H9 (cell line): ENCODE measurements at regions not wholly inside any gene's neighbourhood (a gene's known extent, or its start where the extent isn't known, plus 50 kb on each side); places are given as distances from the start of the nearest gene placed in this dataset.

Experiments used
- DNase-seq: peaks from one replicate; pipeline ENCODE4 v3.0.0-alpha.2; 2017
- H2AFZ ChIP-seq: one replicate; pipeline ENCODE4 v1.6.1; 2013; ENCODE audit warnings: mild to moderate bottlenecking, low read length, control low read depth, moderate library complexity
- H2AK5ac ChIP-seq: 2 replicates; pipeline ENCODE4 v1.6.1; 2013; ENCODE audit warnings: low read length, control low read depth, mixed read lengths; ENCODE audit not compliant: insufficient read length
- H2BK120ac ChIP-seq: one replicate; pipeline ENCODE4 v1.6.1; 2013; ENCODE audit warnings: low read depth, mild to moderate bottlenecking, low read length, control low read depth, inconsistent platforms; ENCODE audit not compliant: poor library complexity, severe bottlenecking
- H2BK12ac ChIP-seq: 2 replicates; pipeline ENCODE4 v1.6.1; 2013; ENCODE audit warnings: low read length, control low read depth, mixed read lengths, low read depth; ENCODE audit not compliant: insufficient read length
- H2BK15ac ChIP-seq: 2 replicates; pipeline ENCODE4 v1.6.1; 2013; ENCODE audit warnings: low read depth, low read length, control low read depth
- H2BK20ac ChIP-seq: one replicate; pipeline ENCODE4 v1.6.1; 2013; ENCODE audit warnings: low read depth, mild to moderate bottlenecking, low read length, control low read depth, inconsistent platforms; ENCODE audit not compliant: poor library complexity, severe bottlenecking
- H2BK5ac ChIP-seq: 2 replicates; pipeline ENCODE4 v1.6.1; 2013; ENCODE audit warnings: low read length, control low read depth, mixed read lengths; ENCODE audit not compliant: insufficient read length
- H3K14ac ChIP-seq: 2 replicates; pipeline ENCODE4 v1.6.1; 2013; ENCODE audit warnings: low read length, control low read depth; ENCODE audit not compliant: insufficient read depth
- H3K18ac ChIP-seq: 2 replicates; pipeline ENCODE4 v1.6.1; 2013; ENCODE audit warnings: low read depth, mild to moderate bottlenecking, mixed read lengths, low read length, control low read depth; ENCODE audit not compliant: insufficient read length
- H3K23ac ChIP-seq: 2 replicates; pipeline ENCODE4 v1.6.1; 2013; ENCODE audit warnings: low read length, control low read depth, mixed read lengths, low read depth; ENCODE audit not compliant: insufficient read length
- H3K23me2 ChIP-seq: 2 replicates; pipeline ENCODE4 v1.6.1; 2013; ENCODE audit warnings: low read depth, mild to moderate bottlenecking, mixed read lengths, low read length, control low read depth; ENCODE audit not compliant: insufficient read length, poor library complexity, severe bottlenecking
- H3K27ac ChIP-seq: 2 replicates; pipeline ENCODE4 v1.5.1; 2013; ENCODE audit warnings: low read length, control low read depth, mixed read lengths, low read depth; ENCODE audit not compliant: insufficient read length
- H3K27me3 ChIP-seq: 2 replicates; pipeline ENCODE4 v1.6.1; 2013; ENCODE audit warnings: low read length, control low read depth, inconsistent platforms; ENCODE audit not compliant: insufficient read depth
- H3K4ac ChIP-seq: 2 replicates; pipeline ENCODE4 v1.6.1; 2013; ENCODE audit warnings: low read depth, mild to moderate bottlenecking, control low read depth, inconsistent platforms, low read length, moderate library complexity
- H3K4me1 ChIP-seq: 2 replicates; pipeline ENCODE4 v1.6.1; 2013; ENCODE audit warnings: low read length, control low read depth, inconsistent platforms; ENCODE audit not compliant: insufficient read depth
- H3K4me2 ChIP-seq: 2 replicates; pipeline ENCODE4 v1.6.1; 2013; ENCODE audit warnings: low read length, control low read depth, mixed read lengths; ENCODE audit not compliant: insufficient read length, insufficient read depth
- H3K56ac ChIP-seq: 2 replicates; pipeline ENCODE4 v1.6.1; 2013; ENCODE audit warnings: low read depth, mild to moderate bottlenecking, mixed read lengths, low read length, control low read depth; ENCODE audit not compliant: insufficient read length
- H3K79me1 ChIP-seq: 2 replicates; pipeline ENCODE4 v1.6.1; 2013; ENCODE audit warnings: low read depth, mild to moderate bottlenecking, moderate library complexity, low read length, control low read depth, inconsistent platforms; ENCODE audit not compliant: insufficient read depth, poor library complexity, severe bottlenecking
- H3K79me2 ChIP-seq: 2 replicates; pipeline ENCODE4 v1.6.1; 2013; ENCODE audit warnings: low read length, control low read depth, inconsistent platforms; ENCODE audit not compliant: insufficient read depth
- H3K9ac ChIP-seq: 2 replicates; pipeline ENCODE4 v1.6.1; 2013; ENCODE audit warnings: low read length, control low read depth, mixed read lengths; ENCODE audit not compliant: insufficient read length; ENCODE audit errors: extremely low read depth
- H3K9me3 ChIP-seq: one replicate; pipeline ENCODE4 v1.6.1; 2013; ENCODE audit warnings: low read depth, low read length, inconsistent platforms; ENCODE audit not compliant: control insufficient read depth
- H3T11ph ChIP-seq: one replicate; pipeline ENCODE4 v1.6.1; 2013; ENCODE audit warnings: mild to moderate bottlenecking, low read length, control low read depth, inconsistent platforms
- H4K20me1 ChIP-seq: one replicate; pipeline ENCODE4 v1.6.1; 2013; ENCODE audit not compliant: control insufficient read depth, insufficient read length, insufficient read depth
- H4K5ac ChIP-seq: 2 replicates; pipeline ENCODE4 v1.6.1; 2013; ENCODE audit warnings: low read depth, mild to moderate bottlenecking, mixed read lengths, low read length, control low read depth; ENCODE audit not compliant: insufficient read length
- H4K8ac ChIP-seq: replicated peaks from 2 replicates; pipeline ENCODE4 v1.6.1; 2013; ENCODE audit warnings: low read length, control low read depth, mixed read lengths, low read depth; ENCODE audit not compliant: insufficient read length
- H4K91ac ChIP-seq: 2 replicates; pipeline ENCODE4 v1.6.1; 2013; ENCODE audit warnings: low read depth, mild to moderate bottlenecking, moderate library complexity, mixed read lengths, low read length, control low read depth; ENCODE audit not compliant: insufficient read length
- H3K27ac Mint-ChIP-seq, 3 experiments: 2 replicates in 2 of 3; 3 replicates in 1 of 3; pipeline ENCODE4 v1.8.0; 2020 to 2021; ENCODE audit warnings: mixed read lengths in 3 of 3, mild to moderate bottlenecking in 1 of 3, moderate library complexity in 1 of 3
- H3K27me3 Mint-ChIP-seq: 2 replicates; pipeline ENCODE4 v1.8.0; 2021; ENCODE audit warnings: low read depth, mild to moderate bottlenecking, moderate library complexity, mixed read lengths
- H3K36me3 Mint-ChIP-seq, 3 experiments: 2 replicates in 2 of 3; 3 replicates in 1 of 3; pipeline ENCODE4 v1.8.0; 2020 to 2021; ENCODE audit warnings: low read depth in 3 of 3, mixed read lengths in 3 of 3; ENCODE audit not compliant: insufficient read depth in 1 of 3
- H3K4me1 Mint-ChIP-seq, 2 experiments: 2 replicates each; pipeline ENCODE4 v1.8.0; 2020; ENCODE audit warnings: mixed read lengths in 2 of 2
- H3K4me3 Mint-ChIP-seq, 2 experiments: 2 replicates in 1 of 2; 3 replicates in 1 of 2; pipeline ENCODE4 v1.8.0; 2020 to 2021; ENCODE audit warnings: mild to moderate bottlenecking in 2 of 2, mixed read lengths in 2 of 2, moderate library complexity in 1 of 2
- H3K9me3 Mint-ChIP-seq, 2 experiments: 2 replicates in 1 of 2; 3 replicates in 1 of 2; pipeline ENCODE4 v1.8.0; 2020; ENCODE audit warnings: mild to moderate bottlenecking in 2 of 2, mixed read lengths in 2 of 2, moderate library complexity in 1 of 2
- CTCF ChIP-seq: fragments of 200-600 bp; sonication (generic); conservative IDR thresholded peaks from 3 replicates; pipeline ENCODE4 v1.8.0; 2021; ENCODE audit warnings: antibody characterized with exemption, mild to moderate bottlenecking
- WGBS: extraction: QIAGEN DNeasy Blood & Tissue Kit; methylation state at CpG from one replicate; pipeline ENCODE4 v1.1.7; 2013; ENCODE audit warnings: missing lambda C conversion rate, low lambda C conversion rate, mixed read lengths; ENCODE audit not compliant: insufficient read length; ENCODE audit errors: extremely low coverage; 5-methylcytosine and 5-hydroxymethylcytosine counted together

GRCh38 chr1:228838717-228839500 lies 103.6 kb downstream of the RHOU start:
- H4K5ac ChIP-seq: no peak overlapping the region
- no peak overlapping the region for H3K4ac ChIP-seq
- DNase-seq: no peak
- no peaks in the 10 kb centered on the region for H3K23me2 ChIP-seq
- no peak overlapping the region for H3K14ac ChIP-seq
- no peak overlapping the region for H3K23ac ChIP-seq
- Mint-ChIP-seq H3K4me1 (peaks cover 7 to 9% of the 10 kb centered on the region in 2 experiments; a peak in 2 of 4 replicates), H3K36me3 (peaks cover 7 to 12% (median 8%) of the 10 kb centered on the region in 3 experiments), H3K9me3 (peaks cover 11 to 19% of the 10 kb centered on the region in 2 experiments), H3K27ac (peak overlapping the region in 1 of 3 experiments; percentile 47; a peak in 2 of 7 replicates), H3K4me3 (no peak overlapping the region), H3K27me3 (peaks cover 2% of the 10 kb centered on the region; the same call in 1 of the 2 replicates)
- H3T11ph ChIP-seq: no peak overlapping the region
- H4K8ac ChIP-seq: no peak overlapping the region
- no peak overlapping the region for H2BK120ac ChIP-seq
- H2AK5ac ChIP-seq: no peak overlapping the region
- no peak overlapping the region for H3K9ac ChIP-seq
- H4K91ac ChIP-seq: no peak overlapping the region
- H3K79me1 ChIP-seq: no peaks in the 10 kb centered on the region
- no peaks in the 10 kb centered on the region for H4K20me1 ChIP-seq
- no peak overlapping the region for H3K4me2 ChIP-seq
- no peaks in the 10 kb centered on the region for H3K9me3 ChIP-seq
- no peaks in the 10 kb centered on the region for H3K79me2 ChIP-seq
- no peak overlapping the region for H3K18ac ChIP-seq
- no peak overlapping the region for H2BK15ac ChIP-seq
- H3K27me3 ChIP-seq: no peaks in the 10 kb centered on the region
- H2BK20ac ChIP-seq: no peak overlapping the region
- H2BK12ac ChIP-seq: no peak overlapping the region
- H2BK5ac ChIP-seq: no peak overlapping the region
- H3K4me1 ChIP-seq: no peaks in the 10 kb centered on the region
- no peak overlapping the region for H3K56ac ChIP-seq
- TF ChIP-seq CTCF: no peak
- no CpG with 5 or more reads among the region's 8 CpGs for WGBS
- H3K27ac ChIP-seq: no peak overlapping the region
- no peak overlapping the region for H2AFZ ChIP-seq
